ENCODE measurements at regions not wholly inside any gene's neighbourhood (a gene's known extent, or its start where the extent isn't known, plus 50 kb on each side); places are given as distances from the start of the nearest gene placed in this dataset.

DNA sequence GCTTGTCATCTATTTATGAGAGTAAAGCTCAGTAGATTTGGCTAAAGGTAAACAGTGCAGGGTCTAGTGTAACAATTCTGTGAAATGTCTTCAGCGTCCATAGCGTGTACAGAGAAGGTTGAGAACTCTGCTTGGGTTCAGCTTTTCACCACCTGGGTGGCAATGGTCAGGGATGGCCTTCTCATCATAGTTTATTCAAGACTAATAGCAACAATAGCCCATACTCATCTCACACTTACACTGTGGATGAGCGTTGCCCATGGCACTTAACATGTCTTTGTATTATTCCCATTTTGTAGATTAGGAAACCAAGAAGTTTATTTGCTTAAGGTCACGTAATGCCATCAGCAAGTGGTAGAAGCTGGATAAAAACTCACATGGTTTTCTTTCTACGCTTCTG is 106.8 kb upstream of the RND3 start:
- DNase-seq: no peak
- Mint-ChIP-seq H3K36me3 (ENCODE audit: insufficient read depth in 1 of 3, low read depth in 3 of 3) (no peaks in the 10 kb centered on the region; a peak in 1 of 7 replicates), H3K27ac (no peak overlapping the region), H3K4me3 (no peak overlapping the region), H3K27me3 (ENCODE audit: low read depth) (no peaks in the 10 kb centered on the region), H3K4me1 (peaks cover 5 to 13% of the 10 kb centered on the region in 2 experiments), H3K9me3 (no peaks in the 10 kb centered on the region)
- no peak overlapping the region for H3T11ph ChIP-seq (ENCODE audit: low read length)
- no peak overlapping the region for H3K4ac ChIP-seq (ENCODE audit: low read depth, low read length)
- TF ChIP-seq, protein P1, sequence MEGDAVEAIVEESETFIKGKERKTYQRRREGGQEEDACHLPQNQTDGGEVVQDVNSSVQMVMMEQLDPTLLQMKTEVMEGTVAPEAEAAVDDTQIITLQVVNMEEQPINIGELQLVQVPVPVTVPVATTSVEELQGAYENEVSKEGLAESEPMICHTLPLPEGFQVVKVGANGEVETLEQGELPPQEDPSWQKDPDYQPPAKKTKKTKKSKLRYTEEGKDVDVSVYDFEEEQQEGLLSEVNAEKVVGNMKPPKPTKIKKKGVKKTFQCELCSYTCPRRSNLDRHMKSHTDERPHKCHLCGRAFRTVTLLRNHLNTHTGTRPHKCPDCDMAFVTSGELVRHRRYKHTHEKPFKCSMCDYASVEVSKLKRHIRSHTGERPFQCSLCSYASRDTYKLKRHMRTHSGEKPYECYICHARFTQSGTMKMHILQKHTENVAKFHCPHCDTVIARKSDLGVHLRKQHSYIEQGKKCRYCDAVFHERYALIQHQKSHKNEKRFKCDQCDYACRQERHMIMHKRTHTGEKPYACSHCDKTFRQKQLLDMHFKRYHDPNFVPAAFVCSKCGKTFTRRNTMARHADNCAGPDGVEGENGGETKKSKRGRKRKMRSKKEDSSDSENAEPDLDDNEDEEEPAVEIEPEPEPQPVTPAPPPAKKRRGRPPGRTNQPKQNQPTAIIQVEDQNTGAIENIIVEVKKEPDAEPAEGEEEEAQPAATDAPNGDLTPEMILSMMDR (conservative IDR thresholded peaks at IDR 0.05): no peak
- H3K9me3 ChIP-seq (ENCODE audit: control insufficient read depth, low read depth, low read length): no peaks in the 10 kb centered on the region
- no peaks in the 10 kb centered on the region for H3K23me2 ChIP-seq (ENCODE audit: insufficient read length, low read depth, low read length, poor library complexity, severe bottlenecking)
- no peak overlapping the region for H3K23ac ChIP-seq (ENCODE audit: insufficient read length, low read depth, low read length)
- H3K4me1 ChIP-seq (ENCODE audit: insufficient read depth, low read length): no peaks in the 10 kb centered on the region
- no peak overlapping the region for H2BK20ac ChIP-seq (ENCODE audit: low read depth, low read length, poor library complexity, severe bottlenecking)
- H3K18ac ChIP-seq (ENCODE audit: insufficient read length, low read depth, low read length): no peak overlapping the region
- H3K9ac ChIP-seq (ENCODE audit: extremely low read depth, insufficient read length, low read length): no peak overlapping the region
- no peak overlapping the region for H4K5ac ChIP-seq (ENCODE audit: insufficient read length, low read depth, low read length)
- H3K14ac ChIP-seq (ENCODE audit: insufficient read depth, low read length): no peak overlapping the region
- no peak overlapping the region for H2BK15ac ChIP-seq (ENCODE audit: low read depth, low read length)
- H4K8ac ChIP-seq (replicated peaks; ENCODE audit: insufficient read length, low read depth, low read length): no peak overlapping the region
- H2BK5ac ChIP-seq (ENCODE audit: insufficient read length, low read length): no peak overlapping the region
- no CpG with 5 or more reads among the region's 5 CpGs for WGBS (ENCODE audit: extremely low coverage, insufficient read length, low lambda C conversion rate)
- H3K27me3 ChIP-seq (ENCODE audit: insufficient read depth, low read length): no peaks in the 10 kb centered on the region
- no peaks in the 10 kb centered on the region for H3K79me2 ChIP-seq (ENCODE audit: insufficient read depth, low read length)
- H2BK120ac ChIP-seq (ENCODE audit: low read depth, low read length, poor library complexity, severe bottlenecking): no peak overlapping the region
- H3K4me2 ChIP-seq (ENCODE audit: insufficient read depth, insufficient read length, low read length): no peak overlapping the region
- H3K27ac ChIP-seq (ENCODE audit: insufficient read length, low read depth, low read length): no peak overlapping the region
- no peaks in the 10 kb centered on the region for H3K79me1 ChIP-seq (ENCODE audit: insufficient read depth, low read depth, low read length, poor library complexity, severe bottlenecking)
- H4K91ac ChIP-seq (ENCODE audit: insufficient read length, low read depth, low read length): no peak overlapping the region
- no peak overlapping the region for H2BK12ac ChIP-seq (ENCODE audit: insufficient read length, low read depth, low read length)
- no peaks in the 10 kb centered on the region for H4K20me1 ChIP-seq (ENCODE audit: control insufficient read depth, insufficient read depth, insufficient read length)
- H3K56ac ChIP-seq (ENCODE audit: insufficient read length, low read depth, low read length): no peak overlapping the region
- no peak overlapping the region for H2AK5ac ChIP-seq (ENCODE audit: insufficient read length, low read length)
- H2AFZ ChIP-seq (ENCODE audit: low read length): no peak overlapping the region

All from H9 (cell line).